Colonic mucosa (tissue), 4 donors: ENCODE measurements at regions not wholly inside any gene's neighbourhood (a gene's known extent, or its start where the extent isn't known, plus 50 kb on each side); places are given as distances from the start of the nearest gene placed in this dataset.
A peak's percentile ranks its signal among the peaks of the same experiment; 100 is the strongest.

ENCODE experiments used
- DNase-seq: peaks from one replicate; pipeline ENCODE4 v3.0.0-alpha.2; 2020
- H3K27ac ChIP-seq: fragments of 200-600 bp; one replicate; pipeline ENCODE4 v1.8.0; 2021
- H3K27me3 ChIP-seq: fragments of 200-600 bp; one replicate; pipeline ENCODE4 v1.8.0; 2021
- H3K36me3 ChIP-seq: fragments of 200-600 bp; one replicate; pipeline ENCODE4 v1.8.0; 2021
- H3K4me1 ChIP-seq: fragments of 200-600 bp; one replicate; pipeline ENCODE4 v1.8.0; 2021; ENCODE audit warnings: mild to moderate bottlenecking
- H3K4me3 ChIP-seq: fragments of 200-600 bp; one replicate; pipeline ENCODE4 v1.8.0; 2021
- H3K9ac ChIP-seq, 2 donors: one replicate each; pipeline ENCODE4 v1.7.0; 2013; ENCODE audit warnings: control low read depth in 2 of 2, low read depth in 2 of 2, low read length in 2 of 2
- H3K9me3 ChIP-seq: fragments of 200-600 bp; one replicate; pipeline ENCODE4 v1.8.0; 2021
- CTCF ChIP-seq: fragments of 200-600 bp; IDR thresholded peaks from one replicate; pipeline ENCODE4 v1.8.0; 2022; ENCODE audit warnings: antibody characterized with exemption, mild to moderate bottlenecking
- intact Hi-C: fragments of 100-400 bp; cut with DNase I; formaldehyde crosslinking; loops from one replicate; pipeline ENCODE4 v1.14.1; 2022
- donor health status: healthy.
- donor health status: DM: no; HTN: no; CAD: no.
- donor health status: DM: no; HTN: no; CAD: no.

GRCh38 chr17:71071041-71071440 is 901.7 kb downstream of the KCNJ2 start:
- no peaks in the 10 kb centered on the region for H3K27me3 ChIP-seq
- intact Hi-C loops, result no loop called here
- no peaks in the 10 kb centered on the region for H3K4me1 ChIP-seq
- H3K9me3 ChIP-seq, result no peaks in the 10 kb centered on the region
- H3K4me3 ChIP-seq, result no peak overlapping the region
- no peak overlapping the region for H3K9ac ChIP-seq
- no peaks in the 10 kb centered on the region for H3K36me3 ChIP-seq
- TF ChIP-seq CTCF, result no peak
- no peak overlapping the region for H3K27ac ChIP-seq
- DNase-seq, result no peak

GRCh38 chr17:71071837-71072236 is 902.5 kb downstream of the KCNJ2 start:
- H3K27ac ChIP-seq, result no peak overlapping the region
- H3K4me3 ChIP-seq, result no peak overlapping the region
- no peak for DNase-seq
- H3K9me3 ChIP-seq, result no peaks in the 10 kb centered on the region
- no peak for TF ChIP-seq CTCF
- no peak overlapping the region for H3K9ac ChIP-seq
- intact Hi-C loops, result no loop called here
- H3K4me1 ChIP-seq, result no peaks in the 10 kb centered on the region
- H3K36me3 ChIP-seq, result no peaks in the 10 kb centered on the region
- H3K27me3 ChIP-seq, result no peaks in the 10 kb centered on the region

GRCh38 chr17:71080937-71081336 is 911.6 kb downstream of the KCNJ2 start:
- Histone ChIP-seq H3K27me3 (no peaks in the 10 kb centered on the region), H3K9ac (no peak overlapping the region), H3K27ac (no peak overlapping the region), H3K4me1 (no peaks in the 10 kb centered on the region), H3K4me3 (no peak overlapping the region), H3K9me3 (no peaks in the 10 kb centered on the region), H3K36me3 (no peaks in the 10 kb centered on the region)
- intact Hi-C loops, result loop anchor here (5.0 kb wide), 1 partner anchor 444 kb away; no protein-coding TSS in a partner anchor
- DNase-seq, result no peak
- TF ChIP-seq CTCF, result no peak

- Histone ChIP-seq H3K27ac (no peak overlapping the region), H3K9ac (no peak overlapping the region), H3K27me3 (no peaks in the 10 kb centered on the region), H3K4me1 (no peaks in the 10 kb centered on the region), H3K36me3 (no peaks in the 10 kb centered on the region), H3K9me3 (no peaks in the 10 kb centered on the region), H3K4me3 (no peak overlapping the region)
- DNase-seq, result no peak
- intact Hi-C loops, result loop anchor here (5.0 kb wide), 1 partner anchor 444 kb away; no protein-coding TSS in a partner anchor
- TF ChIP-seq CTCF, result no peak
Measured at GRCh38 chr17:71081666-71082065, 912.3 kb downstream of the KCNJ2 start.

GRCh38 chr17:71084219-71084618 is 914.9 kb downstream of the KCNJ2 start:
- Histone ChIP-seq H3K9me3 (no peaks in the 10 kb centered on the region), H3K27ac (no peak overlapping the region), H3K4me3 (no peak overlapping the region), H3K36me3 (no peaks in the 10 kb centered on the region), H3K27me3 (no peaks in the 10 kb centered on the region), H3K4me1 (no peaks in the 10 kb centered on the region), H3K9ac (no peak overlapping the region)
- peak; percentile 51 for DNase-seq
- TF ChIP-seq CTCF, result no peak
- intact Hi-C loops, result loop anchor here (5.0 kb wide), 1 partner anchor 447 kb away; no protein-coding TSS in a partner anchor
